ENCODE measurements at regions not wholly inside any gene's neighbourhood (a gene's known extent, or its start where the extent isn't known, plus 50 kb on each side); places are given as distances from the start of the nearest gene placed in this dataset.

- no peak for DNase-seq
Observed at GRCh38 chr6:54646069-54646950, 200.3 kb upstream of the FAM83B start.

- no peak for DNase-seq
Observed at GRCh38 chr6:54646951-54647664, 199.5 kb upstream of the FAM83B start.

GRCh38 chr6:54654381-54654780 lies 192.2 kb upstream of the FAM83B start:
- no peak for DNase-seq

GRCh38 chr6:54655162-54655561 lies 191.4 kb upstream of the FAM83B start:
- no peak for DNase-seq

- no peak for DNase-seq
Observed at GRCh38 chr6:54665278-54665677, 181.3 kb upstream of the FAM83B start.

GRCh38 chr6:54680531-54680930 lies 166.0 kb upstream of the FAM83B start:
- no peak for DNase-seq

GRCh38 chr6:54681267-54681666 lies 165.3 kb upstream of the FAM83B start:
- DNase-seq, result no peak

- DNase-seq, result peak; percentile 89
Observed at GRCh38 chr6:54681987-54682386, 164.6 kb upstream of the FAM83B start.

- no peak for DNase-seq
Observed at GRCh38 chr6:54689620-54690019, 157.0 kb upstream of the FAM83B start.

- DNase-seq, result no peak
Observed at GRCh38 chr6:54690596-54690995, 156.0 kb upstream of the FAM83B start.

- no peak for DNase-seq
Observed at GRCh38 chr6:54694928-54695532, 151.5 kb upstream of the FAM83B start.

GRCh38 chr6:54695815-54696214 lies 150.8 kb upstream of the FAM83B start:
- DNase-seq, result no peak

GRCh38 chr6:54697424-54697823 lies 149.1 kb upstream of the FAM83B start:
- DNase-seq, result peak; percentile 32

GRCh38 chr6:54698974-54699373 lies 147.6 kb upstream of the FAM83B start:
- DNase-seq, result no peak

GRCh38 chr6:54700158-54700557 lies 146.4 kb upstream of the FAM83B start:
- no peak for DNase-seq

- no peak for DNase-seq
Observed at GRCh38 chr6:54702772-54703171, 143.8 kb upstream of the FAM83B start.

GRCh38 chr6:54706391-54706790 lies 140.2 kb upstream of the FAM83B start:
- no peak for DNase-seq

GRCh38 chr6:54706844-54707605 lies 139.5 kb upstream of the FAM83B start:
- DNase-seq, result no peak

GRCh38 chr6:54710456-54710855 lies 136.1 kb upstream of the FAM83B start:
- DNase-seq, result no peak

GRCh38 chr6:54716010-54716409 lies 130.6 kb upstream of the FAM83B start:
- DNase-seq, result no peak

- no peak for DNase-seq
Observed at GRCh38 chr6:54716877-54717276, 129.7 kb upstream of the FAM83B start.

- peak; percentile 20 for DNase-seq
Observed at GRCh38 chr6:54717849-54718455, 128.6 kb upstream of the FAM83B start.
